ENCODE measurements at regions not wholly inside any gene's neighbourhood (a gene's known extent, or its start where the extent isn't known, plus 50 kb on each side); places are given as distances from the start of the nearest gene placed in this dataset.

GRCh38 chr18:59049721-59050660, 89.7 kb upstream of the SEC11C start:
- no peaks in the 10 kb centered on the region for H3K36me3 Mint-ChIP-seq (ENCODE audit: low read depth)
- H3K4me1 Mint-ChIP-seq (ENCODE audit: low read depth), result peaks cover 17% of the 10 kb centered on the region
- no peak overlapping the region for H3K27ac Mint-ChIP-seq
- peaks cover 12% of the 10 kb centered on the region for H3K27me3 Mint-ChIP-seq (ENCODE audit: insufficient read depth)
- no peaks in the 10 kb centered on the region for H3K9me3 Mint-ChIP-seq
- no peak for TF ChIP-seq CTCF (IDR thresholded peaks at IDR 0.05)
- H3K4me3 Mint-ChIP-seq, result no peak overlapping the region
- DNase-seq, result no peak

GRCh38 chr18:59050661-59051057, 89.0 kb upstream of the SEC11C start:
- Mint-ChIP-seq H3K27me3 (ENCODE audit: insufficient read depth) (peaks cover 12% of the 10 kb centered on the region), H3K4me3 (no peak overlapping the region), H3K9me3 (no peaks in the 10 kb centered on the region), H3K36me3 (ENCODE audit: low read depth) (no peaks in the 10 kb centered on the region), H3K27ac (no peak overlapping the region), H3K4me1 (ENCODE audit: low read depth) (peaks cover 18% of the 10 kb centered on the region)
- DNase-seq, result no peak
- TF ChIP-seq CTCF (IDR thresholded peaks at IDR 0.05), result no peak

- peaks cover 18% of the 10 kb centered on the region for H3K4me1 Mint-ChIP-seq (ENCODE audit: low read depth)
- H3K27ac Mint-ChIP-seq, result no peak overlapping the region
- no peaks in the 10 kb centered on the region for H3K9me3 Mint-ChIP-seq
- DNase-seq, result no peak
- no peaks in the 10 kb centered on the region for H3K36me3 Mint-ChIP-seq (ENCODE audit: low read depth)
- no peak for TF ChIP-seq CTCF (IDR thresholded peaks at IDR 0.05)
- H3K4me3 Mint-ChIP-seq, result no peak overlapping the region
- peaks cover 12% of the 10 kb centered on the region for H3K27me3 Mint-ChIP-seq (ENCODE audit: insufficient read depth)
Measured at GRCh38 chr18:59051470-59052165, 88.1 kb upstream of the SEC11C start.

GRCh38 chr18:59052965-59053820, 86.5 kb upstream of the SEC11C start:
- Mint-ChIP-seq H3K4me3 (peak overlapping the region; percentile 4), H3K9me3 (no peaks in the 10 kb centered on the region), H3K4me1 (ENCODE audit: low read depth) (peaks cover 32% of the 10 kb centered on the region), H3K36me3 (ENCODE audit: low read depth) (no peaks in the 10 kb centered on the region), H3K27me3 (ENCODE audit: insufficient read depth) (peaks cover 3% of the 10 kb centered on the region), H3K27ac (no peak overlapping the region)
- DNase-seq, result peak; percentile 9
- no peak for TF ChIP-seq CTCF (IDR thresholded peaks at IDR 0.05)

GRCh38 chr18:59054496-59055287, 85.0 kb upstream of the SEC11C start:
- Mint-ChIP-seq H3K27ac (no peak overlapping the region), H3K27me3 (ENCODE audit: insufficient read depth) (peaks cover 2% of the 10 kb centered on the region), H3K4me1 (ENCODE audit: low read depth) (peaks cover 35% of the 10 kb centered on the region), H3K4me3 (no peak overlapping the region), H3K36me3 (ENCODE audit: low read depth) (no peaks in the 10 kb centered on the region), H3K9me3 (no peaks in the 10 kb centered on the region)
- no peak for TF ChIP-seq CTCF (IDR thresholded peaks at IDR 0.05)
- DNase-seq, result no peak
